ENCODE measurements at regions not wholly inside any gene's neighbourhood (a gene's known extent, or its start where the extent isn't known, plus 50 kb on each side); places are given as distances from the start of the nearest gene placed in this dataset.
"Not testable (repeated sequence)": the region's sequence is repeated elsewhere in the genome, so short reads cannot be mapped to it uniquely, and the experiment has no call there.

DNA sequence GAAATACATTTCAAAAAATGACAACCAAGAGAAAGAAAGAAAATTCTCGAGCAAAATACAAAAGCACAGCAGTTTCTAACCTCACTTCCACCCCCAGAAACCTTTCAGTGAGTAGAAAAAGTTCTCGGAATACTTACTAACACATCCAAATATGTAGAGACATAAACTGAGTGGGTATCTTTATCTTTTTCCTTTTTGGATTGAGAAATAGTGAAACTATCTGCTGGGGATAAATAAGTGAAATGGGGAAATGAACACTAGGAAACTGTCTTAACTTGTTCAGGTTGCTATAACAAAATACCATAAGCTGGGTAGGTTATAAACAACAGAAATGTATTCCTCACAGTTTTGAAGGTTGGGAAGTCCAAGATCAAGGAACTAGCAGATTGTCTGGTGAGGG is 72.0 kb downstream of the VCAM1 start:
- no peak for DNase-seq

DNA sequence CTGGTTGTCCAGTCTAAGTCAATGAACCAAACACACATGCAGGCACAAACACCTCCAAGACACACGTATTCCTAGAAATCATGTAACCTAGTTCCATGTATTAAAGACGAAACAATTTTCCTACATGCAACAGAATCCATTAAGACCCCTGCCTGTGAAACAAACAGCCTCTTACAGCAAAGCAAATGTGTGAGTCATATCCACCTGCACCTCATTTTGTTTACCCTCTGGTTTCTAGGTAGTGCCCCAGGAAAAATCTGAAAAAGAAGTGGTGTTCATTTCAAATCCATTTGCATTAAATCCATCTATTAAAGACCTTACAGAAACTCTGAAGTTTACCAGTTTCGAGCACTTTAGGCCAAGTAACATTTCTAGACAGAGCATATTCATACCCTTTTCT is 74.1 kb downstream of the VCAM1 start:
- no peak for DNase-seq

DNA sequence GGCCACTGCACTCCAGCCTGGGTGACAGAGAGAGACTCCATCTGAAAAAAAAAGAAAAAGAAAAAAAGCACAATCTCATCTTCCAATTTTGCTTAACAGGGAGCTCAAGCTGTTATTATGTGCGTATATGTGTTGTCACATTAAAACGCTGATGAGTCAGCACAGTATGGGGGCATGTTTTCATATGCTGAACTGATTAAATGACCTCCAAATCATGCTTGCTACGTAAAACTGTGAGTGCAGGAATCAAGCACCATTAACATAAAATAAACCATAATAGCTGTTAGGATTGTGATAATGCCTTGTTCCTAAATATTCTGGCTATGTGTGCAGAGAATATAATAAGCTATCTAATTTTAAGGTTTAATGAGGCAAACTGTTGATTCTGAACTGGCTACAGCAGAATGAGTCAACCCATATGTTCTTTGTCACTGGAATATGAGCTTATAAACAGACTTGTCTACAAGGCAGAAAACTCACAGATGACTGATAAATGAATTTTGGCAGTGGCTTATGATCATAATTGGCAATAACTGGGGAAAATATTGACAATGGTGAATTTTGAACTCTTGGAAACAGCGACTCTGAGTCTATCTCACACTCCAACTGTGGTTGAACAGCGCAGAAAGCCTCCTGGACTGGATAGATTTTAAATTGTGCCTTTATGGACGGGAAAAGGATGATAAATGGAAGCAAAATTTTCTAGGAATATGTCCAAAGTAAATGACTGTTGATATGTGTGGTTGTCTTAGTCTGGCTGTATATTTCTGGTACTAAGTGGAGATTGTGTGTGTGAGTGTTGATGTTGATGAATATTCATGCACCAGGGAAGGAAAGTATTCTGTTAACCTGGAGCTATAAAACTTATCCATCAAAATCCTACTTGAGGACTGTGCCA is 75.5 kb downstream of the VCAM1 start:
- peak; percentile 52 to 85 for DNase-seq

DNA sequence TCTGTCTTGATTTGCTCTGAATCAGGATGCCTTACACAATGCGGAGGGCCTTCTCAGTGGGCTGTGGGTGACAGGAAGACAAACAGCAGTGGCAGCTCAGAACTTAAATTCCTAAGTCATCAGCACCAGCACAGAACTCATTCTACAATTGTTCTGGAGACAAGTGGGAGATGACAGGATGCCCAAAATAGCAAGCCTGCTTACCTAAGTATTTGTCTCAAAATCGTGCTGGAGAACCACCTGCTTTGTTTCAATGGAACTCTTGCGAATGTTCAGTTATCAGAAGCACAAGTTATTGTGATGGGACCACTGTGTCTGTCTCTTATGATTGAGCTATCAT is 76.1 kb downstream of the VCAM1 start:
- DNase-seq, result no peak

DNA sequence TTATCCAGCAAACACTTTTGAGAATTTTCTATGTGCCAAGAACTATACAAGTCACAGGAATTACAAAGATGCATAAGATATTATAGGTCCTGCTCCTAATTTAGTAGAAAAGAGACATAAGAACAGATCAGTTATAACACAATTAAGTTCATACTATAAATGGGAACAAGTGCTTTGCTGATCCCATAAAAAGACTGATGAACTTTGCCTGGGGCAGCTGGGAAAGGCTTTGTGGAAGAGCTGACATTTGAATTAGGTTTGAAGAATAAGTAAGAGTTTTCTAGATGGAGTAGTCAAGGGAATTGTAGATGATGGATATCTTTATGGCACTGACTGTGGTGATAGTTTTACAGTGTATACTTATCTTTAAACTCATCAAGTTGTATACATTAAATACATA is 76.5 kb downstream of the VCAM1 start:
- DNase-seq, result no peak

GRCh38 chr1:100799548-100799947 is 80.0 kb downstream of the VCAM1 start:
- DNase-seq, result no peak

GRCh38 chr1:100799954-100800612 is 80.5 kb downstream of the VCAM1 start:
- DNase-seq, result no peak

- DNase-seq, result not testable (repeated sequence)
These were observed 81.7 kb downstream of the VCAM1 start for GRCh38 chr1:100801256-100801655.

DNA sequence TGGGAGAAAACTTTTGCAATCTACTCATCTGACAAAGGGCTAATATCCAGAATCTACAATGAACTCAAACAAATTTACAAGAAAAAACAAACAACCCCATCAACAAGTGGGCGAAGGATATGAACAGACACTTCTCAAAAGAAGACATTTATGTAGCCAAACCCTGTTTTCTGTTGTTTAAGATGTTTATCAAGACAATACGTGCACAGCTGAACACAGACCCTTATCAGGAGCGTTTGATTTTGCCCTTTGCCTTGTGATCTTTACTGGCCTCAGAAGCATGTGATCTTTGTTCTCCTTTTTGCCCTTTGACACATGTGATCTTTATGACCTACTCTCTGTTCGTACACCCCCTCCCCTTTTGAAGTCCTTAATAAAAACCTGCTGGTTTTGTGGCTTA is 83.7 kb downstream of the VCAM1 start:
- DNase-seq, result not testable (repeated sequence)

DNA sequence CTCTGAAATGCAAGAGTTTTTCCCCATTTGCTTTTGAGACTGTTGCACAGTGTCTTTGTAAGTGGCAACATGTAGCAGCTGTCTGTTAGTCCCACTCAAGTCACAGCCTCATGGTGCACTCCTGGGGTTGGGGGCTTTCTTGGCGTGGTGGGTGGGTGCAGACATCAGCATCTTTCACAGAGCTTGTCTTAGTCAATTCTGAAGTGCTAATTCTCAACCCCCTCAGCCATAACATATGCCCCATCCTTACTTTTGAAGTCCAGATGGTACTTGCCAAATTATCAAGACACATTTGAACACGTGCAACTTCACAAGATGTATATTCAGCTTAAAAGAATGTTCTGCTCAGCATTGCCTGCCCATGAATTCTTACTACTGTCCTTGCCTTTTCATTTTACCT is 87.1 kb downstream of the VCAM1 start:
- DNase-seq, result no peak

GRCh38 chr1:100810360-100810759 is 84.3 kb downstream of the EXTL2 start:
- DNase-seq, result no peak

DNA sequence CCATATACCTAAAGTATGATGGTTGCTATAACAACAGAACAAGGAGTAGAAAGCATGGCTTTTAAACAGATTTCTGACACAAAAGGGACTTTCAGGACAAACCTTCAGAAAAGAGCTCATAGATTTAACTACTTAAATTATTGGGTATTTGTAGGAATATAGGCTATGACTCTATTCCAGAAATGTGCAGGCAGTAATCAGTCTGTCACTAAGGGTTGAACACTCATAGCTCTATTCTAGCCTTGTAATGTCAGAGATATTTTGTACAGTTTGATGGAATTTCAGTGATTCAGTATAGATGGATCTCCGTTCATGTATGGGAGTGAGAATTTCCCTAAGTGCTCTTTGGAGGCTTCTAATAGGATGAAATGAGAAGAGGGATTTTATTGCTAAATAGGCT is 82.8 kb downstream of the EXTL2 start:
- no peak for DNase-seq

- not testable (repeated sequence) for DNase-seq
These were observed 79.7 kb downstream of the EXTL2 start for GRCh38 chr1:100814938-100815337.

DNA sequence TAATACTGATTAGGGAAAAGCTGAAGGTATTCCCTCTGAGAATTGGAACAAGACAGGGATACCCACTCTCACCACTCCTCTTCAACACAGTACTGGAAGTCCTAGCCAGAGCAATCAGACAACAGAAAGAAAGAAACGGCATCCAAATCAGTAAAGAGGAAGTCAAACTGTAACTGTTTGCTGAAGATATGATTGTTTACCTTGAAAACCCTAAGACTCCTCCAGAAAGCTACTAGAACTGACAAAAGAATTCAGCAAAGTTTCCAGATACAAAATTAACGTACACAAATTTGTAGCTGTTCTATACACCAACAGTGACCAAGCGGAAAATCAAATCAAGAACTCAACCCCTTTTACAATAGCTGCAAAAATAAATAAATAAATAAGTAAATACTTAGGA is 78.6 kb downstream of the EXTL2 start:
- no peak for DNase-seq

DNA sequence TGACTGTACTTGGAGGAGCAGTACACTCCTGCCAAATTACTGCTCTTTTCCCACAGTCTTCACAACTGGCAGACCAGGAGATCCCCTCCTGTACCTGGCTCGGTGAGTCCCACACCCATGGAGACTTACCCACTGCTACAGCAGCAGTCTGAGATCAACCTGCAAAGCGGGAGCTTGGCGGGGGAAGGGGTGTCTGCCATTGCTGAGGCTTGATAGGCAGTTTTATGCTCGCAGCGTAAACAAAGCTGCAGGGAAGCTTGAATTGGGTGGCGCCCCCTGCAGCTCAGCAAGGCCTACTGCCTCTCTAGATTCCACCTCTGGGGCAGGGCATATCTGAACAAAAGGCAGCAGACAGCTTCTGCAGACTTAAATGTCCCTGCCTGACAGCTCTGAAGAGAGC is 74.4 kb downstream of the EXTL2 start:
- not testable (repeated sequence) for DNase-seq

DNA sequence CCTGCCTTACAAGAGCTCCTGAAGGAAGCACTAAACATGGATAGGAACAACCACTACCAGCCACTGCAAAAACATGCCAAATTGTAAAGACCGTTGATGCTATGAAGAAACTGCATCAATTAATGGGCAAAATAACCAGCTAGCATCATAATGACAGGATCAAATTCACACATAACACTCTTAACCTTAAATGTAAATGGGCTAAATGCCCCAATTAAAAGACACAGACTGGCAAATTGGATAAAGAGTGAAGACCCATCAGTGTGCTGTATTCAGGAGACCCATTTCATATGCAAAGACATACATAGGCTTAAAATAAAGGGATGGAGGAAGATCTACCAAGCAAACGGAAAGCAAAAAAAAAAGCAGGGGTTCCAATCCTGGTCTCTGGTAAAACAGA is 72.7 kb downstream of the EXTL2 start:
- not testable (repeated sequence) for DNase-seq

All from right lung (tissue), 2 donors.